ENCODE measurements at regions not wholly inside any gene's neighbourhood (a gene's known extent, or its start where the extent isn't known, plus 50 kb on each side); places are given as distances from the start of the nearest gene placed in this dataset.

- CTCF ChIA-PET, result no interaction called here
- TF ChIP-seq FOXA1 (IDR thresholded peaks at IDR 0.05), result no peak
- no peak for TF ChIP-seq ELF4 (IDR thresholded peaks at IDR 0.05)
- no peak for TF ChIP-seq FOXM1 (IDR thresholded peaks at IDR 0.05; ENCODE audit: borderline replicate concordance)
- TF ChIP-seq CTBP1 (IDR thresholded peaks at IDR 0.05; ENCODE audit: borderline replicate concordance), result no peak
- TF ChIP-seq HDGF (IDR thresholded peaks at IDR 0.05; ENCODE audit: borderline replicate concordance), result no peak
- TF ChIP-seq ZNF384 (IDR thresholded peaks at IDR 0.05), result no peak
- TF ChIP-seq LEF1 (IDR thresholded peaks at IDR 0.05; ENCODE audit: borderline replicate concordance), result no peak
- no peak for TF ChIP-seq SUZ12 (IDR thresholded peaks at IDR 0.05)
- no peak for TF ChIP-seq TARDBP (IDR thresholded peaks at IDR 0.05)
- TF ChIP-seq NFRKB (IDR thresholded peaks at IDR 0.05), result no peak
- no peak for TF ChIP-seq SP1 (IDR thresholded peaks at IDR 0.05)
- TF ChIP-seq PKNOX1 (IDR thresholded peaks at IDR 0.05), result no peak
- no peak for TF ChIP-seq ARNT (IDR thresholded peaks at IDR 0.05)
- POLR2A ChIA-PET, result no interaction called here
- DNase-seq (ENCODE audit: extremely low spot score), result no peak
Observed at GRCh38 chr19:29022599-29022998, 190.4 kb downstream of the UQCRFS1 start.

GRCh38 chr19:29022165-29022564 lies 190.8 kb downstream of the UQCRFS1 start:
- TF ChIP-seq HDGF (IDR thresholded peaks at IDR 0.05; ENCODE audit: borderline replicate concordance) (no peak), BHLHE40 (IDR thresholded peaks at IDR 0.05; ENCODE audit: borderline replicate concordance) (no peak), LEF1 (IDR thresholded peaks at IDR 0.05; ENCODE audit: borderline replicate concordance) (no peak), FOXK2 (IDR thresholded peaks at IDR 0.05) (no peak), FOXM1 (IDR thresholded peaks at IDR 0.05; ENCODE audit: borderline replicate concordance) (no peak), ZNF384 (IDR thresholded peaks at IDR 0.05) (no peak), SP1 (IDR thresholded peaks at IDR 0.05) (no peak), FOXA1 (IDR thresholded peaks at IDR 0.05) (no peak), ARNT (IDR thresholded peaks at IDR 0.05) (no peak), TARDBP (IDR thresholded peaks at IDR 0.05) (no peak), CTBP1 (IDR thresholded peaks at IDR 0.05; ENCODE audit: borderline replicate concordance) (no peak), SUZ12 (IDR thresholded peaks at IDR 0.05) (no peak), ELF4 (IDR thresholded peaks at IDR 0.05) (no peak), NFRKB (IDR thresholded peaks at IDR 0.05) (no peak), L3MBTL2 (conservative IDR thresholded peaks at IDR 0.05) (no peak), PKNOX1 (IDR thresholded peaks at IDR 0.05) (no peak)
- ChIA-PET POLR2A (no interaction called here), CTCF (no interaction called here)
- DNase-seq (ENCODE audit: extremely low spot score), result no peak

- ChIA-PET CTCF (no interaction called here), POLR2A (no interaction called here)
- TF ChIP-seq ZNF384 (IDR thresholded peaks at IDR 0.05) (no peak), FOXM1 (IDR thresholded peaks at IDR 0.05; ENCODE audit: borderline replicate concordance) (no peak), LEF1 (IDR thresholded peaks at IDR 0.05; ENCODE audit: borderline replicate concordance) (no peak), ARNT (IDR thresholded peaks at IDR 0.05) (no peak), HDGF (IDR thresholded peaks at IDR 0.05; ENCODE audit: borderline replicate concordance) (no peak), CTBP1 (IDR thresholded peaks at IDR 0.05; ENCODE audit: borderline replicate concordance) (no peak), ELF4 (IDR thresholded peaks at IDR 0.05) (no peak)
- no peak for DNase-seq (ENCODE audit: extremely low spot score)
Observed at GRCh38 chr19:29021232-29021916, 191.6 kb downstream of the UQCRFS1 start.

- POLR2A ChIA-PET, result no interaction called here
- CTCF ChIA-PET, result no interaction called here
- no peak for DNase-seq (ENCODE audit: extremely low spot score)
- TF ChIP-seq FOXA1 (IDR thresholded peaks at IDR 0.05) (no peak), CTBP1 (IDR thresholded peaks at IDR 0.05; ENCODE audit: borderline replicate concordance) (no peak), NFRKB (IDR thresholded peaks at IDR 0.05) (no peak), TARDBP (IDR thresholded peaks at IDR 0.05) (no peak), SP1 (IDR thresholded peaks at IDR 0.05) (no peak), ZNF384 (IDR thresholded peaks at IDR 0.05) (no peak), LEF1 (IDR thresholded peaks at IDR 0.05; ENCODE audit: borderline replicate concordance) (no peak), HDGF (IDR thresholded peaks at IDR 0.05; ENCODE audit: borderline replicate concordance) (no peak), SUZ12 (IDR thresholded peaks at IDR 0.05) (no peak), FOXK2 (IDR thresholded peaks at IDR 0.05) (no peak), PKNOX1 (IDR thresholded peaks at IDR 0.05) (no peak)
Observed at GRCh38 chr19:29019403-29019802, 193.5 kb downstream of the UQCRFS1 start.

- TF ChIP-seq SP1 (IDR thresholded peaks at IDR 0.05), result no peak
- TF ChIP-seq PKNOX1 (IDR thresholded peaks at IDR 0.05), result no peak
- TF ChIP-seq ARNT (IDR thresholded peaks at IDR 0.05), result no peak
- TF ChIP-seq NFRKB (IDR thresholded peaks at IDR 0.05), result no peak
- no peak for TF ChIP-seq FOXM1 (IDR thresholded peaks at IDR 0.05; ENCODE audit: borderline replicate concordance)
- TF ChIP-seq FOXK2 (IDR thresholded peaks at IDR 0.05), result no peak
- TF ChIP-seq CTBP1 (IDR thresholded peaks at IDR 0.05; ENCODE audit: borderline replicate concordance), result no peak
- no peak for TF ChIP-seq ZNF384 (IDR thresholded peaks at IDR 0.05)
- no peak for TF ChIP-seq HDGF (IDR thresholded peaks at IDR 0.05; ENCODE audit: borderline replicate concordance)
- no peak for TF ChIP-seq SUZ12 (IDR thresholded peaks at IDR 0.05)
- TF ChIP-seq FOXA1 (IDR thresholded peaks at IDR 0.05), result no peak
- no peak for TF ChIP-seq BHLHE40 (IDR thresholded peaks at IDR 0.05; ENCODE audit: borderline replicate concordance)
- TF ChIP-seq L3MBTL2 (conservative IDR thresholded peaks at IDR 0.05), result no peak
- TF ChIP-seq TARDBP (IDR thresholded peaks at IDR 0.05), result no peak
- no peak for TF ChIP-seq LEF1 (IDR thresholded peaks at IDR 0.05; ENCODE audit: borderline replicate concordance)
- POLR2A ChIA-PET, result no interaction called here
- CTCF ChIA-PET, result no interaction called here
- no peak for DNase-seq (ENCODE audit: extremely low spot score)
Observed at GRCh38 chr19:29018542-29018941, 194.4 kb downstream of the UQCRFS1 start.
